HCT116 (cell line): ENCODE measurements at regions not wholly inside any gene's neighbourhood (a gene's known extent, or its start where the extent isn't known, plus 50 kb on each side); places are given as distances from the start of the nearest gene placed in this dataset.

Experiments
- ATAC-seq: fragments of 200-7000 bp; cut with Tn5 transposase; 2 replicates; pipeline ENCODE4 v1.9.1; 2020; ENCODE audit warnings: mild to moderate bottlenecking, moderate library complexity
- BruUV-seq: library from RNA; stranded (reverse); fragments of 400-500 nt; replicated peaks from 2 replicates; lab custom pipeline; 2021; lab: Mats Ljungman, UMichigan
- CTCF ChIA-PET: fragments of 300-600 bp; sonication (Branson Sonifier 250); formaldehyde crosslinking; loops from one replicate; lab custom pipeline; 2021; ENCODE audit warnings: antibody characterized with exemption; lab: Charles Lee
- POLR2A ChIA-PET: fragments of 300-600, 350-600 bp; sonication (Branson Sonifier 250); formaldehyde crosslinking; loops from one replicate; lab custom pipeline; 2021; ENCODE audit warnings: antibody characterized with exemption; lab: Charles Lee
- RAD21 ChIA-PET, 2 experiments: fragments of 300-600 bp; sonication (Branson Sonifier 250); formaldehyde crosslinking; loops; one replicate each; lab custom pipeline; 2023; ENCODE audit warnings: low total read pairs in 2 of 2; ENCODE audit not compliant: uncharacterized antibody in 2 of 2, unreplicated experiment in 2 of 2, low non-redundant PET in 1 of 2; lab: Charles Lee
- DNase-seq: peaks from one replicate; pipeline ENCODE4 v3.0.0-alpha.2; 2010; ENCODE audit warnings: low read depth, low spot score
- H2AFZ ChIP-seq: fragments of 200-600 bp; shearing (Covaris generic), sonication (generic); 2 replicates; pipeline ENCODE4 v1.6.1; 2017; ENCODE audit warnings: low read depth, mixed run types, mixed read lengths, antibody characterized with exemption, low read length; ENCODE audit not compliant: poor library complexity, severe bottlenecking
- H3K27ac ChIP-seq: 2 replicates; pipeline ENCODE4 v1.5.1; 2012; ENCODE audit warnings: low read depth, low read length
- H3K27me3 ChIP-seq: fragments of 200-600 bp; sonication (generic); 2 replicates; pipeline ENCODE4 v1.6.1; 2016; ENCODE audit warnings: mixed run types, low read length, mixed read lengths; ENCODE audit not compliant: insufficient read depth
- H3K36me3 ChIP-seq, 2 experiments: fragments of 200-500 bp in 1 of 2; fragments of 200-600 bp in 1 of 2; sonication (Bioruptor generic) in 1 of 2; sonication (generic) in 1 of 2; 2 replicates each; pipeline versions ENCODE4 v1.5.1 to v1.6.1; 2014 to 2016; ENCODE audit warnings: low read length in 2 of 2, inconsistent platforms in 1 of 2, mixed read lengths in 1 of 2, mixed run types in 1 of 2; ENCODE audit not compliant: insufficient read depth in 2 of 2, control insufficient read depth in 1 of 2
- H3K4me1 ChIP-seq, 2 experiments: fragments of 200-600 bp in 1 of 2; sonication (generic) in 1 of 2; 2 replicates each; pipeline versions ENCODE4 v1.5.1 to v1.6.1; 2012 to 2017; ENCODE audit warnings: low read length in 2 of 2, inconsistent platforms in 1 of 2, mild to moderate bottlenecking in 1 of 2, mixed read lengths in 1 of 2, mixed run types in 1 of 2, moderate library complexity in 1 of 2; ENCODE audit not compliant: insufficient read depth in 2 of 2, control insufficient read depth in 1 of 2
- H3K4me2 ChIP-seq: fragments of 200-600 bp; sonication (generic); 2 replicates; pipeline ENCODE4 v1.6.1; 2017; ENCODE audit warnings: mixed run types, low read length, mixed read lengths
- H3K4me3 ChIP-seq, 2 experiments: fragments of 200-600 bp in 1 of 2; sonication (generic) in 1 of 2; replicated peaks in 1 of 2; 2 replicates each; pipeline ENCODE4 v1.5.1; 2011 to 2016; ENCODE audit warnings: low read length in 2 of 2, control low read depth in 1 of 2, low read depth in 1 of 2, mild to moderate bottlenecking in 1 of 2, mixed read lengths in 1 of 2, mixed run types in 1 of 2
- H3K79me2 ChIP-seq: fragments of 200-600 bp; sonication (generic); 2 replicates; pipeline ENCODE4 v1.6.1; 2017; ENCODE audit warnings: mild to moderate bottlenecking, mixed run types, low read length, moderate library complexity, mixed read lengths; ENCODE audit not compliant: insufficient read depth
- H3K9ac ChIP-seq: fragments of 200-600 bp; sonication (generic); 2 replicates; pipeline ENCODE4 v1.6.1; 2016; ENCODE audit warnings: low read length, mixed read lengths
- H3K9me2 ChIP-seq: fragments of 200-600 bp; sonication (generic), shearing (Covaris generic); 2 replicates; pipeline ENCODE4 v1.6.1; 2017; ENCODE audit warnings: mixed run types, mild to moderate bottlenecking, moderate library complexity; ENCODE audit not compliant: insufficient read depth
- H3K9me3 ChIP-seq, 2 experiments: fragments of 200-500 bp in 1 of 2; fragments of 200-600 bp in 1 of 2; sonication (Bioruptor generic) in 1 of 2; sonication (generic) in 1 of 2; 2 replicates each; pipeline ENCODE4 v1.6.1; 2014 to 2017; ENCODE audit warnings: low read length in 2 of 2, mixed read lengths in 2 of 2, inconsistent platforms in 1 of 2, low read depth in 1 of 2, mild to moderate bottlenecking in 1 of 2, mixed run types in 1 of 2, moderate library complexity in 1 of 2; ENCODE audit not compliant: control insufficient read depth in 1 of 2, insufficient read depth in 1 of 2
- H4K20me1 ChIP-seq: fragments of 200-600 bp; sonication (generic), shearing (Covaris generic); 2 replicates; pipeline ENCODE4 v1.6.1; 2017; ENCODE audit warnings: mixed run types, mild to moderate bottlenecking, moderate library complexity; ENCODE audit not compliant: insufficient read depth
- ATF3 ChIP-seq: IDR thresholded peaks from 2 replicates; pipeline ENCODE4 v1.6.1; 2012
- CBX3 ChIP-seq: IDR thresholded peaks from 2 replicates; pipeline ENCODE4 v1.6.1; 2012; ENCODE audit warnings: low read depth
- CEBPB ChIP-seq: IDR thresholded peaks from 2 replicates; pipeline ENCODE4 v1.6.1; 2012; ENCODE audit warnings: low read depth
- EGR1 ChIP-seq: IDR thresholded peaks from 2 replicates; pipeline ENCODE4 v1.6.1; 2012; ENCODE audit warnings: low read depth
- EZH2 ChIP-seq: fragments of 200-600 bp; sonication (generic); IDR thresholded peaks from 2 replicates; pipeline ENCODE4 v1.6.1; 2017; ENCODE audit warnings: antibody characterized with exemption, mixed run types
- EZH2phosphoT487 ChIP-seq: fragments of 200-600 bp; IDR thresholded peaks from 2 replicates; pipeline ENCODE4 v1.6.1; 2018; ENCODE audit warnings: antibody characterized with exemption, borderline replicate concordance
- FOSL1 ChIP-seq: IDR thresholded peaks from 2 replicates; pipeline ENCODE4 v1.6.1; 2012; ENCODE audit warnings: low read depth
- JUND ChIP-seq: IDR thresholded peaks from 2 replicates; pipeline ENCODE4 v1.6.1; 2012
- POLR2AphosphoS5 ChIP-seq: IDR thresholded peaks from 2 replicates; pipeline ENCODE4 v1.6.1; 2011; ENCODE audit warnings: mild to moderate bottlenecking, low read depth, low read length, moderate library complexity
- RAD21 ChIP-seq: IDR thresholded peaks from 2 replicates; pipeline ENCODE4 v1.6.1; 2012; ENCODE audit warnings: low read depth, mild to moderate bottlenecking
- TCF7L2 ChIP-seq: IDR thresholded peaks from 2 replicates; pipeline ENCODE4 v1.7.0; 2011; ENCODE audit warnings: borderline replicate concordance, inconsistent platforms; ENCODE audit not compliant: insufficient read depth, insufficient read length; ENCODE audit errors: extremely low read depth
- YY1 ChIP-seq: IDR thresholded peaks from 2 replicates; pipeline ENCODE4 v1.6.1; 2011; ENCODE audit warnings: low read length, low read depth, moderate library complexity, mild to moderate bottlenecking; ENCODE audit not compliant: insufficient replicate concordance; ENCODE audit errors: extremely low read depth
- ZBTB33 ChIP-seq: IDR thresholded peaks from 2 replicates; pipeline ENCODE4 v1.6.1; 2011; ENCODE audit warnings: mild to moderate bottlenecking, low read length, moderate library complexity; ENCODE audit not compliant: insufficient replicate concordance; ENCODE audit errors: extremely low read depth
- ZNF274 ChIP-seq: fragments of 200-500 bp; sonication (Bioruptor generic); IDR thresholded peaks from 2 replicates; pipeline ENCODE4 v1.6.1; 2014; ENCODE audit warnings: mild to moderate bottlenecking, low read depth, low read length, inconsistent platforms
- intact Hi-C: fragments of 100-400 bp; cut with micrococcal nuclease; formaldehyde crosslinking; loops from 2 replicates; pipeline ENCODE4 v1.10.0; 2022
- TF ChIP-seq, protein P1 (sequence below), 3 experiments: fragments of 200-600 bp in 1 of 3; sonication (generic) in 1 of 3; IDR thresholded peaks in 2 of 3; conservative IDR thresholded peaks in 1 of 3; 2 replicates each; pipeline ENCODE4 v1.5.1; 2012 to 2017; ENCODE audit warnings: low read depth in 2 of 3, low read length in 2 of 3, antibody characterized with exemption in 1 of 3, borderline replicate concordance in 1 of 3, control low read depth in 1 of 3, mild to moderate bottlenecking in 1 of 3, mixed read lengths in 1 of 3, mixed run types in 1 of 3, moderate library complexity in 1 of 3; ENCODE audit not compliant: insufficient read depth in 1 of 3

- H3K27ac ChIP-seq, result no peak overlapping the region
- no peak overlapping the region for H2AFZ ChIP-seq
- peaks cover 8 to 24% of the 10 kb centered on the region in 2 experiments; a peak in 2 of 4 replicates for H3K9me3 ChIP-seq
- DNase-seq, result no peak
- H3K4me2 ChIP-seq, result no peak overlapping the region
- no peak for TF ChIP-seq EZH2
- H3K4me1 ChIP-seq, result no peaks in the 10 kb centered on the region
- H3K9me2 ChIP-seq, result no peaks in the 10 kb centered on the region
- no peak for ATAC-seq
- H3K36me3 ChIP-seq, result no peaks in the 10 kb centered on the region
- H4K20me1 ChIP-seq, result no peaks in the 10 kb centered on the region
- no peaks in the 10 kb centered on the region for H3K79me2 ChIP-seq
- CTCF ChIA-PET, result no interaction called here
- POLR2A ChIA-PET, result no interaction called here
- intact Hi-C loops, result no loop called here
- H3K27me3 ChIP-seq, result no peaks in the 10 kb centered on the region
- no peak overlapping the region for H3K4me3 ChIP-seq
- RAD21 ChIA-PET, result no interaction called here
- BruUV-seq, result no TSS peak
- no peak overlapping the region for H3K9ac ChIP-seq
These were observed 636.2 kb downstream of the BRINP1 start for GRCh38 chr9:118732998-118733397.

GRCh38 chr9:118734696-118735095 is 634.5 kb downstream of the BRINP1 start:
- Histone ChIP-seq H4K20me1 (no peaks in the 10 kb centered on the region), H3K9ac (no peak overlapping the region), H3K27me3 (no peaks in the 10 kb centered on the region), H3K9me3 (peaks cover 11 to 24% of the 10 kb centered on the region in 2 experiments; a peak in 2 of 4 replicates), H3K27ac (no peak overlapping the region), H3K9me2 (no peaks in the 10 kb centered on the region), H3K4me3 (no peak overlapping the region), H3K4me1 (no peaks in the 10 kb centered on the region), H3K79me2 (no peaks in the 10 kb centered on the region), H3K36me3 (no peaks in the 10 kb centered on the region), H2AFZ (no peak overlapping the region)
- intact Hi-C loops, result no loop called here
- ChIA-PET POLR2A (no interaction called here), CTCF (no interaction called here), RAD21 (no interaction called here)
- no peak for ATAC-seq
- no TSS peak for BruUV-seq
- no peak for TF ChIP-seq CBX3
- no peak for TF ChIP-seq RAD21
- TF ChIP-seq ZBTB33, result no peak
- no peak for TF ChIP-seq JUND
- no peak for TF ChIP-seq CEBPB
- no peak for TF ChIP-seq FOSL1
- no peak for TF ChIP-seq EGR1
- no peak for TF ChIP-seq TCF7L2
- no peak for TF ChIP-seq ATF3
- TF ChIP-seq EZH2phosphoT487, result no peak
- TF ChIP-seq, protein P1, sequence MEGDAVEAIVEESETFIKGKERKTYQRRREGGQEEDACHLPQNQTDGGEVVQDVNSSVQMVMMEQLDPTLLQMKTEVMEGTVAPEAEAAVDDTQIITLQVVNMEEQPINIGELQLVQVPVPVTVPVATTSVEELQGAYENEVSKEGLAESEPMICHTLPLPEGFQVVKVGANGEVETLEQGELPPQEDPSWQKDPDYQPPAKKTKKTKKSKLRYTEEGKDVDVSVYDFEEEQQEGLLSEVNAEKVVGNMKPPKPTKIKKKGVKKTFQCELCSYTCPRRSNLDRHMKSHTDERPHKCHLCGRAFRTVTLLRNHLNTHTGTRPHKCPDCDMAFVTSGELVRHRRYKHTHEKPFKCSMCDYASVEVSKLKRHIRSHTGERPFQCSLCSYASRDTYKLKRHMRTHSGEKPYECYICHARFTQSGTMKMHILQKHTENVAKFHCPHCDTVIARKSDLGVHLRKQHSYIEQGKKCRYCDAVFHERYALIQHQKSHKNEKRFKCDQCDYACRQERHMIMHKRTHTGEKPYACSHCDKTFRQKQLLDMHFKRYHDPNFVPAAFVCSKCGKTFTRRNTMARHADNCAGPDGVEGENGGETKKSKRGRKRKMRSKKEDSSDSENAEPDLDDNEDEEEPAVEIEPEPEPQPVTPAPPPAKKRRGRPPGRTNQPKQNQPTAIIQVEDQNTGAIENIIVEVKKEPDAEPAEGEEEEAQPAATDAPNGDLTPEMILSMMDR (IDR thresholded peaks at IDR 0.05 in 2 of 3, conservative IDR thresholded peaks at IDR 0.05 in 1 of 3; ENCODE audit: borderline replicate concordance in 1 of 3, insufficient read depth in 1 of 3, low read depth in 2 of 3, low read length in 2 of 3), result no peak
- no peak for TF ChIP-seq YY1
- no peak for TF ChIP-seq POLR2AphosphoS5
- TF ChIP-seq ZNF274, result no peak
- TF ChIP-seq EZH2, result no peak
- TF ChIP-seq, all 23 proteins: peak for 0
- H3K4me2 ChIP-seq, result no peak overlapping the region
- no peak for DNase-seq
